ENCODE measurements at regions not wholly inside any gene's neighbourhood (a gene's known extent, or its start where the extent isn't known, plus 50 kb on each side); places are given as distances from the start of the nearest gene placed in this dataset.

- TF ChIP-seq CTCF (IDR thresholded peaks at IDR 0.05; ENCODE audit: low read depth, low read length) (no peak), EZH2phosphoT487 (IDR thresholded peaks at IDR 0.05; ENCODE audit: low read depth) (no peak)
These were observed 339.3 kb upstream of the PLET1 start for GRCh38 chr11:112599856-112600533.

Measured in OCI-LY3 (cell line).